ENCODE measurements at regions not wholly inside any gene's neighbourhood (a gene's known extent, or its start where the extent isn't known, plus 50 kb on each side); places are given as distances from the start of the nearest gene placed in this dataset.
A peak's percentile ranks its signal among the peaks of the same experiment; 100 is the strongest.

GRCh38 chr17:77451245-77451893 lies 310.6 kb downstream of the SEC14L1 start:
- Histone ChIP-seq H3K4me3 (ENCODE audit: control insufficient read depth in 1 of 7, extremely low read depth in 1 of 7, insufficient read depth in 4 of 7, low read depth in 2 of 7, low read length in 6 of 7) (peak overlapping the region; percentile 59 to 83 (median 75)), H3K27me3 (replicated peaks in 2 of 5; ENCODE audit: control insufficient read depth in 4 of 5, insufficient read depth in 5 of 5, low read length in 4 of 5) (no peaks in the 10 kb centered on the region), H3K4me1 (ENCODE audit: control extremely low read depth in 1 of 4, control insufficient read depth in 4 of 4, insufficient read depth in 4 of 4, low read length in 3 of 4) (peaks cover 10 to 84% (median 77%) of the 10 kb centered on the region in 4 experiments), H3K9me3 (ENCODE audit: control extremely low read depth in 1 of 5, control insufficient read depth in 4 of 5, insufficient read depth in 2 of 5, low read depth in 1 of 5, low read length in 4 of 5) (no peaks in the 10 kb centered on the region), H3K27ac (ENCODE audit: insufficient read depth in 1 of 2, low read depth in 1 of 2, low read length in 2 of 2, poor library complexity in 1 of 2, severe bottlenecking in 2 of 2) (peak overlapping the region in 1 of 2 experiments; percentile 68), H3K36me3 (ENCODE audit: control insufficient read depth in 4 of 4, insufficient read depth in 4 of 4, low read length in 3 of 4) (peaks cover 0 to 14% (median 2%) of the 10 kb centered on the region in 4 experiments)
- peak in 2 of 3 donors; percentile 57 to 69 for DNase-seq
- ChIA-PET POLR2A (interaction anchor here (1.4 kb wide), 1 partner anchor 24 kb away, joined by 3 read pairs; no protein-coding TSS in a partner anchor), CTCF (interaction anchor here (0.9 to 2.7 kb wide), 9 partner anchors 9 to 77 kb away, joined by 3 to 10 read pairs (median 4); no protein-coding TSS in a partner anchor)
- WGBS (ENCODE audit: insufficient coverage) = under 1% methylated on average over 41 of the region's 44 CpGs

- Histone ChIP-seq H3K9me3 (ENCODE audit: control extremely low read depth in 1 of 5, control insufficient read depth in 4 of 5, insufficient read depth in 2 of 5, low read depth in 1 of 5, low read length in 4 of 5) (no peaks in the 10 kb centered on the region), H3K27ac (ENCODE audit: insufficient read depth in 1 of 2, low read depth in 1 of 2, low read length in 2 of 2, poor library complexity in 1 of 2, severe bottlenecking in 2 of 2) (peak overlapping the region in 1 of 2 experiments; percentile 68), H3K36me3 (ENCODE audit: control insufficient read depth in 4 of 4, insufficient read depth in 4 of 4, low read length in 3 of 4) (peaks cover 0 to 14% (median 2%) of the 10 kb centered on the region in 4 experiments), H3K27me3 (replicated peaks in 2 of 5; ENCODE audit: control insufficient read depth in 4 of 5, insufficient read depth in 5 of 5, low read length in 4 of 5) (no peaks in the 10 kb centered on the region), H3K4me1 (ENCODE audit: control extremely low read depth in 1 of 4, control insufficient read depth in 4 of 4, insufficient read depth in 4 of 4, low read length in 3 of 4) (peaks cover 3 to 84% (median 77%) of the 10 kb centered on the region in 4 experiments), H3K4me3 (ENCODE audit: control insufficient read depth in 1 of 7, extremely low read depth in 1 of 7, insufficient read depth in 4 of 7, low read depth in 2 of 7, low read length in 6 of 7) (peak overlapping the region; percentile 59 to 83 (median 75))
- ChIA-PET CTCF (interaction anchor here (0.9 to 2.7 kb wide), 11 partner anchors 9 to 77 kb away, joined by 3 to 10 read pairs (median 4); no protein-coding TSS in a partner anchor), POLR2A (interaction anchor here (1.4 kb wide), 1 partner anchor 23 kb away, joined by 3 read pairs; no protein-coding TSS in a partner anchor)
- peak in 2 of 3 donors; percentile 46 to 54 for DNase-seq
- WGBS (ENCODE audit: insufficient coverage) = 5% methylated on average over 29 of the region's 30 CpGs
These were observed 311.4 kb downstream of the SEC14L1 start for GRCh38 chr17:77451894-77452852.

- Histone ChIP-seq H3K9me3 (ENCODE audit: control extremely low read depth in 1 of 5, control insufficient read depth in 4 of 5, insufficient read depth in 2 of 5, low read depth in 1 of 5, low read length in 4 of 5) (no peaks in the 10 kb centered on the region), H3K27ac (ENCODE audit: insufficient read depth in 1 of 2, low read depth in 1 of 2, low read length in 2 of 2, poor library complexity in 1 of 2, severe bottlenecking in 2 of 2) (peak overlapping the region in 1 of 2 experiments; percentile 49), H3K36me3 (ENCODE audit: control insufficient read depth in 4 of 4, insufficient read depth in 4 of 4, low read length in 3 of 4) (peaks cover 0 to 20% (median 2%) of the 10 kb centered on the region in 4 experiments), H3K4me3 (ENCODE audit: control insufficient read depth in 1 of 7, extremely low read depth in 1 of 7, insufficient read depth in 4 of 7, low read depth in 2 of 7, low read length in 6 of 7) (peak overlapping the region in 3 of 7 experiments; percentile 13 to 43 (median 25)), H3K4me1 (ENCODE audit: control extremely low read depth in 1 of 4, control insufficient read depth in 4 of 4, insufficient read depth in 4 of 4, low read length in 3 of 4) (peaks cover 3 to 96% (median 90%) of the 10 kb centered on the region in 4 experiments), H3K27me3 (replicated peaks in 2 of 5; ENCODE audit: control insufficient read depth in 4 of 5, insufficient read depth in 5 of 5, low read length in 4 of 5) (no peaks in the 10 kb centered on the region)
- WGBS (ENCODE audit: insufficient coverage) = 57% methylated on average over 13 of the region's 15 CpGs
- DNase-seq = peak in 1 of 3 donors; percentile 59
- ChIA-PET POLR2A (no interaction called here), CTCF (interaction anchor here (0.6 to 2.3 kb wide), 11 partner anchors 9 to 53 kb away, joined by 3 to 7 read pairs (median 3); no protein-coding TSS in a partner anchor)
These were observed 313.0 kb downstream of the SEC14L1 start for GRCh38 chr17:77453613-77454241.

- Histone ChIP-seq H3K27me3 (replicated peaks in 2 of 5; ENCODE audit: control insufficient read depth in 4 of 5, insufficient read depth in 5 of 5, low read length in 4 of 5) (no peaks in the 10 kb centered on the region), H3K27ac (ENCODE audit: insufficient read depth in 1 of 2, low read depth in 1 of 2, low read length in 2 of 2, poor library complexity in 1 of 2, severe bottlenecking in 2 of 2) (peak overlapping the region in 1 of 2 experiments; percentile 49), H3K36me3 (ENCODE audit: control insufficient read depth in 4 of 4, insufficient read depth in 4 of 4, low read length in 3 of 4) (peaks cover 0 to 18% (median 2%) of the 10 kb centered on the region in 4 experiments), H3K9me3 (ENCODE audit: control extremely low read depth in 1 of 5, control insufficient read depth in 4 of 5, insufficient read depth in 2 of 5, low read depth in 1 of 5, low read length in 4 of 5) (no peaks in the 10 kb centered on the region), H3K4me1 (ENCODE audit: control extremely low read depth in 1 of 4, control insufficient read depth in 4 of 4, insufficient read depth in 4 of 4, low read length in 3 of 4) (peaks cover 3 to 96% (median 94%) of the 10 kb centered on the region in 4 experiments), H3K4me3 (ENCODE audit: control insufficient read depth in 1 of 7, extremely low read depth in 1 of 7, insufficient read depth in 4 of 7, low read depth in 2 of 7, low read length in 6 of 7) (peak overlapping the region in 3 of 7 experiments; percentile 22 to 43 (median 25))
- ChIA-PET POLR2A (no interaction called here), CTCF (interaction anchor here (0.9 to 2.3 kb wide), 7 partner anchors 10 to 54 kb away, joined by 3 to 7 read pairs (median 4); no protein-coding TSS in a partner anchor)
- WGBS (ENCODE audit: insufficient coverage) = 69% methylated on average over 19 of the region's 31 CpGs
- no peak for DNase-seq
These were observed 313.7 kb downstream of the SEC14L1 start for GRCh38 chr17:77454242-77455095.

- CTCF ChIA-PET = interaction anchor here (1.4 to 1.9 kb wide), 3 partner anchors 10 to 25 kb away, joined by 3 to 6 read pairs (median 4); no protein-coding TSS in a partner anchor
- no peak for DNase-seq
These were observed 314.5 kb downstream of the SEC14L1 start for GRCh38 chr17:77455111-77455890.

More at GRCh38 chr17:77455111-77455890, 314.5 kb downstream of the SEC14L1 start:
- Histone ChIP-seq H3K9me3 (ENCODE audit: control extremely low read depth in 1 of 5, control insufficient read depth in 4 of 5, insufficient read depth in 2 of 5, low read depth in 1 of 5, low read length in 4 of 5) (no peaks in the 10 kb centered on the region), H3K27ac (ENCODE audit: insufficient read depth in 1 of 2, low read depth in 1 of 2, low read length in 2 of 2, poor library complexity in 1 of 2, severe bottlenecking in 2 of 2) (no peak overlapping the region), H3K4me1 (ENCODE audit: control extremely low read depth in 1 of 4, control insufficient read depth in 4 of 4, insufficient read depth in 4 of 4, low read length in 3 of 4) (peaks cover 3 to 96% (median 93%) of the 10 kb centered on the region in 4 experiments), H3K27me3 (replicated peaks in 2 of 5; ENCODE audit: control insufficient read depth in 4 of 5, insufficient read depth in 5 of 5, low read length in 4 of 5) (no peaks in the 10 kb centered on the region), H3K4me3 (ENCODE audit: control insufficient read depth in 1 of 7, extremely low read depth in 1 of 7, insufficient read depth in 4 of 7, low read depth in 2 of 7, low read length in 6 of 7) (no peak overlapping the region), H3K36me3 (ENCODE audit: control insufficient read depth in 4 of 4, insufficient read depth in 4 of 4, low read length in 3 of 4) (peaks cover 0 to 17% (median 2%) of the 10 kb centered on the region in 4 experiments)
- WGBS (ENCODE audit: insufficient coverage) = 98% methylated on average over 21 of the region's 25 CpGs
- POLR2A ChIA-PET = no interaction called here
